Activated CD4-positive, CD25-positive, alpha-beta regulatory T cell treated with anti-CD3 and anti-CD28 coated beads, Interleukin-2, amount 50 U/mL, for 24 hours (primary cell): ENCODE measurements at regions not wholly inside any gene's neighbourhood (a gene's known extent, or its start where the extent isn't known, plus 50 kb on each side); places are given as distances from the start of the nearest gene placed in this dataset.
A peak's percentile ranks its signal among the peaks of the same experiment; 100 is the strongest.
"Not testable (repeated sequence)": the region's sequence is repeated elsewhere in the genome, so short reads cannot be mapped to it uniquely, and the experiment has no call there.

Source experiments
- ATAC-seq, 2 donors: fragments of 150-1000 bp; cut with Tn5 transposase; one replicate each; pipeline ENCODE4 v1.10.0; 2021; ENCODE audit warnings: mild to moderate bottlenecking in 1 of 2, moderate library complexity in 1 of 2

- no peak for ATAC-seq
Measured at GRCh38 chr3:35216501-35217266, 422.6 kb upstream of the ARPP21 start.

- no peak for ATAC-seq
Measured at GRCh38 chr3:35223632-35224394, 415.5 kb upstream of the ARPP21 start.

DNA sequence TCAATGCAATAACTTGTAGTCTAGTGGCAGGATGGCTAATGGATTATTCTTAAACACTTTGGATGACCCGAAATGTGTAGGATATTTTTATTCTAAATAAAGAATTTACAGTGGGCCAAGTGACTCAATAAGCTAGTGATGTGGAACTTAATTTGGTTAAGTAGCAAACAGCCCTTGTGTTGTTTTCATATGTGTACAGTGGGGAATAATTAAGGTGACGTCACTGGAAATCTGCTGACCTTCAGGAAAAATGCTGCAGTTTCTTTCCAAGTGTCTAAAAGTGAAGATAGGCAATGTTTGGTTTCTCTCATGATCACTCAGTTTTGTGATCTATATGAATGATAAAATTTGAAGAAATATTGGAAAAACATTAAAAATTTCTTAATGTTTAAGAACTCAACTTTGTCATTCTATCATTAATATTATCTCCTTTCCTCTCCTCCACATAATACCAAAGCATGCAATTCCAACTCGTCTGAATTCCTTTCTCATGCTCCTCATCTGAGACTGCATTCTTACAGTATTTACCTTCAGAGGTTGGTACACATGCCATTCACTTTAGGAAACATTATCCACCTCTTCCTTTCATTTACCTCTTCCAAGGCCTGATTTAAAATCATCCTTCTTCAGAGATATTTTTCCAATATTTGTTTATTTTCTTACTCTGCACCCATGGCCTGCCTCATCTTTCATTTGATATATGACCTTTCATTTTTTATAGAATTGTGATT is 414.6 kb upstream of the ARPP21 start:
- no peak for ATAC-seq

GRCh38 chr3:35241236-35241635 is 398.1 kb upstream of the ARPP21 start:
- ATAC-seq = no peak

- no peak for ATAC-seq
Measured at GRCh38 chr3:35254917-35255316, 384.4 kb upstream of the ARPP21 start.

GRCh38 chr3:35257641-35258040 is 381.7 kb upstream of the ARPP21 start:
- no peak for ATAC-seq

DNA sequence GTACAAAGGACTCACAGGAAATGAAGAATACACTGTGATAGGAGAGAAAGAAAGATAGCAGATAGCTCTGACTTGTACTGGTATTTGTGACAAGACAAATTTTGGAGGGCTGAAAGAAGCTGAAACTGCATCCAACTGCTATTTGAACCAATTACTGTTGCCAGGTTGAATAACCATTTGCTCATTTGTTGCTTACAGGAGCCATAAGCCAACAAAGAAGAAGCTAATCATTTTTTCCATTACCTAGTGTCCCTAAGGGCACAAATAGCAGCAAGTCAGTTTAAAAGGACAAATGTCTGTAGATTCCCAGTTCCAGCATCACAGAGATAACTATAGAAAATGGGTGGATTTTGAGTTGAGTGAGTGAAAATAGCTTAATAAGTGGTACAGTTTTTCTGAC is 376.9 kb upstream of the ARPP21 start:
- no peak for ATAC-seq

DNA sequence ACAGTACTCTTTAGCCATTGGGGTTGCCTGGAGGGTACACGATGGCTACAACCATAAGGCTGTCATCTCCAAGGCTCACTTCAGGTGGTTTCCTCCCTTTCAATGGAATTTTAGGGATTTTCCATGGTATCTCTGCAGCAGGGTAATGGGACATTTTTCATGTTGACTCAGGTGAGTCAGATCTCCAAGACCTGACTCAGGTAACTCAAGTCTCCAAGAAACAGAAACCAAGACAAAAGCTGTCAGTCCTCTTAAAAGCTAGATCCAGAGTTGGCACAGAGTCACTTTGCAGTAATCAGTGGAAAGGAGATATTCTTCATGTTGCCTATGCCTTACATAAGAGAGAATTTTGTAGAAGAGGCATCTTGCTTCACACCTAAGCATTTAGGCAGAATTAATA is 375.8 kb upstream of the ARPP21 start:
- ATAC-seq = no peak

GRCh38 chr3:35266065-35266464 is 373.3 kb upstream of the ARPP21 start:
- not testable (repeated sequence) for ATAC-seq

DNA sequence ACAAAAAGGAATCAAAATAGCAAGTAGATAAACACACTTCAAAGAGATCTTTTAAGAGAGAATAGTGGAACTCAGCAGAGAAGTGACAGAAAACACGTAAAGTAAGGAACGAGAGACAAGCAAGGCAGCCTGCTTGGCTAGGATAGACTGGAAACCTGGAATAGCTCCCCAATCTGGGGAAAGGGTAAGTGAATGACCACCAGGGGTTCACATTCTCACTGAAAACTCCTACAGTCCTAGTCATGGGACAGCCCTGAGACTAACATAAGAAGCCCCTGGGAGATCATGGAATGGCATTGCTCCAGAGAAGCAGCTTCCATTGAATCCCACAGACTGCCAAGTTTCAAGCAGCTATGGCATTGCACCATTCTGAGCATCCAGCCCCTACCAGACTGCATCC is 363.6 kb upstream of the ARPP21 start:
- ATAC-seq = no peak

GRCh38 chr3:35276568-35276967 is 362.8 kb upstream of the ARPP21 start:
- no peak for ATAC-seq

DNA sequence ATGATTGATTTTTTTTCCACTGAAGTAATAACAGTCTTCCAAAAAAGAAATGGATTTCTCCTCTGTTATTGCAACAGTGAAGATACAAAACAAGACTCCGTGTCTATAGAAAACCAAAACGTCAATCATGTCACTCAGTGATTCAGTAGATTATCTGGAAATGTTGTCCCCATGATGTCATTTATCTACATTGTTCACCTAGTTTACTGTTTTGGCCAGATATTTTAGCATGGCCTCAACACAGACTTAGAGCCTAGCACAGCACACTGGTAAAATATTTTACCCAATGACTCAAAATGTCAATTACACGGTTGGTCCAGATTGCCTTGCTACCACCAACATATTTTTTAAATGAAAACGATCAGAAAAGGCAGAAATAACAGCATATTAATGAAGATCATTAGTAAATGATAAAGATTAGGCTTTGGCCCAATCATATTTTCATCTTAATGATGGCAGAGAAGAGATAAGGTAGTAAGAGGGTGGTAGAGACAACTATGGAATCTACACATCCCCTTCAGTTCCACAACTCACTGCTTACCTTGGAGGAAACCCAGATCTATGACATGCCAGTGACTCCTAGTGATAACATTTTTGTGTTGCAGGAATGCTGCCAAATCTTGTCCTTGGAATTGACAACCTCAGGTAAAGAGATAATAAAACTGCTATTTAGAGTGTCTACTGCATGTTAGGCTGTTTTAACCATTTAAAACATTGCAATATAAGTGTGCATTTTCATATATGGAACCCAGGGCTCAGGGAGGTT is 347.7 kb upstream of the ARPP21 start:
- no peak for ATAC-seq

DNA sequence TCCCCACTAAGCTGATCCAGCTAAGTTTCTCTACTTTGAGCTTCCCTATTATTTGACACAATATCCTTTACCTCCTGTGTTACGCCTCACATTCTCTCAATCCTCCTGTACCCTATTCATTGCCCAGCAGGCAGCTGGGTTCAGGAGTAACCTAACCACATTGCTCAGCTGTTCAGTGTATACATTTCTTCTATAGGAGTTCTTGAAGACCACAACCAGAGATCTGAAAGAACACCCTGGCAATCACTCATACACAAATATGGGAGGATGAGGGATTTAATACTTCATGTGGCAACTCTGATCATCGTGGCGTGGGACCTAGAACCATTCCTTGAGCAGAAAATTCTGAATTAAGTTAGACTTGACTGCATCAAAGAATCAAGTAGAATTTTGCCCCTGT is 346.8 kb upstream of the ARPP21 start:
- no peak for ATAC-seq

DNA sequence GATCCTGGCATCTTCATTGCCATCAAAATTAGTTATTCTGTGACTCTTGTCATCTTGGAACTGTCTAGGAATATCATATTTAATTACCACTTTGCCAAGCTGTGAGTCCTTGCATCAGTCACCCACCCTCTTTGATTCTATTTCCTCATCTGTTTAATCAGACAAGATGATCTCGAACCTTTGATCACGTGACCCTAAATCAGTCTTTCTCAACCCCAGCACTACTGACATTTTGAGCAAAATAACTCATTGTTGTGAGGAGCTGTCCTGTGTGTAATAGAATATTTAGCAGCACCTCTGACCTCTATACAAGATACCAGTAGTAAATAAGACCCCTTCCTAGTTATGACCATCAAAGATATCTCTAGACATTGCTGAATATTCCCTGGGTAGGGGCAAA is 343.4 kb upstream of the ARPP21 start:
- ATAC-seq = no peak

DNA sequence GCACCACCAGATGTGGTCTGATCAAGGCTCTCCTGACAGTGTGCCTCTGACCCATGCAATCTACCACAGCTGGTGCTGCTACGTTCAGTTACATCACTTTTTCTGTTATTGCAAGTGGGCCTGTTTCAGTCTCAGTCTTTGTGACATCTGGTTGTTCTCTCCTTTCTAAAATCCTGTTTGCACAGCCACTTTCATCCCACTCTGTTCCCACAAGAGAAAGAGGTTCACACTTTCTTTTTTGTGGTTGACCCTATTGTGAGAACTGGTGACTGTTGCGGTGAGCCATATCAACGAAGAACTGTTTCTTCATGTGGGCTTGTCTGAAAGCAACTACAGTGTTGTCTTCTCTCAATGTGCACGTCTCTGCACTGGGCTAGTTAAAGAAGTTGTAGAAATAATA is 342.8 kb upstream of the ARPP21 start:
- ATAC-seq = peak in 1 of 2 donors; percentile 44

- ATAC-seq = not testable (repeated sequence)
Measured at GRCh38 chr3:35296944-35297343, 342.4 kb upstream of the ARPP21 start.

DNA sequence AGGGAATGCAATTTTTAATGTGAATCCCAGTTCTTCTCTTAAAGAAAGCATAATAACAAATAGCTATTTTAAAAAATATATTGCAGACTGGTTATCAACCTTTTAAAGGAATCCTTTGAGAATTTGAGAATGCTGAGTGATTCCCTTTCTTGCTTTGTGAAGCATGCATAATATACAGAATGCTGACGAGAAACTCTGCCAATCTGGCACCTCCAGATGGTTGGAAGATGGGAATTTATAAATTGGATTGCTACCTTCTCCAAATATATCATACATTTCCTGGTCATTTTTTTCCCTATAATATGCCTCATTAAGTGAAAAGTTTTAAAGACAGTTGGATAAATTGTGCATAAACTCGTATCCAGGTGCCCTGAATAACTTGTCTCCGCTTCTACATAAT is 333.9 kb upstream of the ARPP21 start:
- ATAC-seq = no peak

DNA sequence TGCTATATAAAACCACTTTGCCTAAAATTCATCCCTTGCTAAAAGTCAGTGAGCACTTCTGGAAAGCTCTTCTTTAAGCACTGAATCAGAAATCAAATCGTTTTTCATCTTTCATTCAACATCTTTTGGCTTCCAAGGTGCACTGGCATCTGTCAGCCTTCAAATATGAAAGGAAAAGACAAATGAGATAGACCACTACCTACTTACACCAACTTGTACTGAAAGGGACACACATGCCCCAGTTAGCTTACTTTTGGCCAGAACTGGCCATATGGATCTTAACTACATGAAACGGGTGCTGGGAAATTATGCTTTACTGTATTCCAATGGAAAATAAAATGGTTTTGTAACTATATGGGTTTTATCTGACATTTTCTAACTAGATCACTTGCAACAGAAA is 332.0 kb upstream of the ARPP21 start:
- no peak for ATAC-seq

GRCh38 chr3:35316841-35317240 is 322.5 kb upstream of the ARPP21 start:
- ATAC-seq = not testable (repeated sequence)

GRCh38 chr3:35320646-35321407 is 318.5 kb upstream of the ARPP21 start:
- no peak for ATAC-seq

DNA sequence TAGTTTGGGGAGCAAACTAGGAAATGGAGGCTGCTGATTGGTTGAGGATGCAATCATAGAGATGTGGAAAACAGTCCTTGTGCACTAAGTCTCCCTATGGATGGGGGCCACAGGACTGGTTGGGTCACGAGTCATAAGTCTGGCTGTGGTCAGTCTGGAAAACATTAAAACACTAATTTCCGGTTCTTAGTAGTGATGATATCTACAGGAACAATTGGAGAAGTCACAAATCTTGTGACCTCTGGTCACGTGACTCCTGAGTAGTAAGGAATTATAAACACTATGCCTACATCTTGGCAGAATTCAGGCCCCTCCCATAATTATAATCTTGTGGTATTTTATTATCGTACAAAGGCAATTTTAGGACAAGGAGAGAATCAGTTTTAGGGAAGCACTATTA is 317.3 kb upstream of the ARPP21 start:
- ATAC-seq = no peak

GRCh38 chr3:35335703-35336102 is 303.6 kb upstream of the ARPP21 start:
- ATAC-seq = no peak
